ENCODE measurements at regions not wholly inside any gene's neighbourhood (a gene's known extent, or its start where the extent isn't known, plus 50 kb on each side); places are given as distances from the start of the nearest gene placed in this dataset.
"Not testable (repeated sequence)": the region's sequence is repeated elsewhere in the genome, so short reads cannot be mapped to it uniquely, and the experiment has no call there.

GRCh38 chr6:150491811-150492172 is 107.9 kb upstream of the PLEKHG1 start:
- peaks cover 19% of the 10 kb centered on the region for H3K4me1 ChIP-seq
- no peaks in the 10 kb centered on the region for H3K27me3 ChIP-seq (ENCODE audit: low read depth)
- no peak for DNase-seq
- H3K4me3 ChIP-seq = no peak overlapping the region
- intact Hi-C loops (cut with micrococcal nuclease) = no loop called here
- H3K36me3 ChIP-seq = no peaks in the 10 kb centered on the region
- no peak overlapping the region for H3K27ac ChIP-seq (replicated peaks)
- no peaks in the 10 kb centered on the region for H3K9me3 ChIP-seq (replicated peaks)
- TF ChIP-seq CTCF (IDR thresholded peaks at IDR 0.05; ENCODE audit: borderline replicate concordance) = no peak

GRCh38 chr6:150492507-150492906 is 107.2 kb upstream of the PLEKHG1 start:
- H3K9me3 ChIP-seq (replicated peaks) = no peaks in the 10 kb centered on the region
- no peak for TF ChIP-seq CTCF (IDR thresholded peaks at IDR 0.05; ENCODE audit: borderline replicate concordance)
- no peak overlapping the region for H3K27ac ChIP-seq (replicated peaks)
- intact Hi-C loops (cut with micrococcal nuclease) = no loop called here
- no peaks in the 10 kb centered on the region for H3K27me3 ChIP-seq (ENCODE audit: low read depth)
- no peak overlapping the region for H3K4me3 ChIP-seq
- DNase-seq = no peak
- no peaks in the 10 kb centered on the region for H3K36me3 ChIP-seq
- peaks cover 19% of the 10 kb centered on the region for H3K4me1 ChIP-seq

- Histone ChIP-seq H3K9me3 (replicated peaks) (no peaks in the 10 kb centered on the region), H3K27ac (replicated peaks) (peak overlapping the region; percentile 45), H3K36me3 (no peaks in the 10 kb centered on the region), H3K4me3 (no peak overlapping the region), H3K4me1 (peaks cover 19% of the 10 kb centered on the region), H3K27me3 (ENCODE audit: low read depth) (no peaks in the 10 kb centered on the region)
- DNase-seq = no peak
- TF ChIP-seq CTCF (IDR thresholded peaks at IDR 0.05; ENCODE audit: borderline replicate concordance) = no peak
- intact Hi-C loops (cut with micrococcal nuclease) = no loop called here
Measured at GRCh38 chr6:150492941-150493340, 106.7 kb upstream of the PLEKHG1 start.

GRCh38 chr6:150493552-150493951 is 106.1 kb upstream of the PLEKHG1 start:
- H3K4me3 ChIP-seq; H3K9me3 ChIP-seq (replicated peaks); H3K36me3 ChIP-seq; intact Hi-C loops (cut with micrococcal nuclease); DNase-seq; H3K27me3 ChIP-seq (ENCODE audit: low read depth): not testable (repeated sequence)
- Histone ChIP-seq H3K4me1 (peaks cover 19% of the 10 kb centered on the region), H3K27ac (replicated peaks) (peak overlapping the region; percentile 45)

GRCh38 chr6:150494241-150494640 is 105.4 kb upstream of the PLEKHG1 start:
- intact Hi-C loops (cut with micrococcal nuclease) = no loop called here
- Histone ChIP-seq H3K36me3 (no peaks in the 10 kb centered on the region), H3K4me3 (no peak overlapping the region), H3K27me3 (ENCODE audit: low read depth) (no peaks in the 10 kb centered on the region), H3K27ac (replicated peaks) (peak overlapping the region; percentile 45), H3K4me1 (peaks cover 19% of the 10 kb centered on the region), H3K9me3 (replicated peaks) (no peaks in the 10 kb centered on the region)
- no peak for TF ChIP-seq CTCF (IDR thresholded peaks at IDR 0.05; ENCODE audit: borderline replicate concordance)
- peak; percentile 51 for DNase-seq

GRCh38 chr6:150495126-150495525 is 104.6 kb upstream of the PLEKHG1 start:
- H3K4me1 ChIP-seq = peaks cover 19% of the 10 kb centered on the region
- H3K9me3 ChIP-seq (replicated peaks) = no peaks in the 10 kb centered on the region
- H3K4me3 ChIP-seq = no peak overlapping the region
- no peak for TF ChIP-seq CTCF (IDR thresholded peaks at IDR 0.05; ENCODE audit: borderline replicate concordance)
- H3K27me3 ChIP-seq (ENCODE audit: low read depth) = no peaks in the 10 kb centered on the region
- no peak overlapping the region for H3K27ac ChIP-seq (replicated peaks)
- intact Hi-C loops (cut with micrococcal nuclease) = no loop called here
- no peaks in the 10 kb centered on the region for H3K36me3 ChIP-seq
- no peak for DNase-seq
